Activated T-helper 2 cell treated with anti-CD3 and anti-CD28 coated beads, Interferon-gamma antibody, Interleukin-2, Interleukin-4, amounts not matched to agents 10 μg/mL and 5 μg/mL and 100 μg/mL, durations not matched to agents 14 hours and 24 hours and 36 hours (primary cell): ENCODE measurements at regions not wholly inside any gene's neighbourhood (a gene's known extent, or its start where the extent isn't known, plus 50 kb on each side); places are given as distances from the start of the nearest gene placed in this dataset.

Experiments
- DNase-seq: peaks from one replicate; pipeline ENCODE4 v3.0.0; 2021; ENCODE audit warnings: low spot score
- H3K27ac Mint-ChIP-seq: one replicate; pipeline ENCODE4 v1.8.0; 2021; ENCODE audit warnings: mixed read lengths
- H3K27me3 Mint-ChIP-seq: one replicate; pipeline ENCODE4 v1.8.0; 2021; ENCODE audit warnings: low read depth, mixed read lengths
- H3K36me3 Mint-ChIP-seq: one replicate; pipeline ENCODE4 v1.8.0; 2021; ENCODE audit warnings: low read depth, mixed read lengths
- H3K4me1 Mint-ChIP-seq: one replicate; pipeline ENCODE4 v1.8.0; 2021; ENCODE audit warnings: low read depth, mixed read lengths
- H3K4me3 Mint-ChIP-seq: one replicate; pipeline ENCODE4 v1.8.0; 2021; ENCODE audit warnings: low read depth, mild to moderate bottlenecking, moderate library complexity, mixed read lengths
- H3K9me3 Mint-ChIP-seq: one replicate; pipeline ENCODE4 v1.8.0; 2021; ENCODE audit warnings: mixed read lengths
- intact Hi-C: fragments of 100-400 bp; cut with micrococcal nuclease; formaldehyde crosslinking; loops from one replicate; pipeline ENCODE4 v1.15.1; 2023

DNA sequence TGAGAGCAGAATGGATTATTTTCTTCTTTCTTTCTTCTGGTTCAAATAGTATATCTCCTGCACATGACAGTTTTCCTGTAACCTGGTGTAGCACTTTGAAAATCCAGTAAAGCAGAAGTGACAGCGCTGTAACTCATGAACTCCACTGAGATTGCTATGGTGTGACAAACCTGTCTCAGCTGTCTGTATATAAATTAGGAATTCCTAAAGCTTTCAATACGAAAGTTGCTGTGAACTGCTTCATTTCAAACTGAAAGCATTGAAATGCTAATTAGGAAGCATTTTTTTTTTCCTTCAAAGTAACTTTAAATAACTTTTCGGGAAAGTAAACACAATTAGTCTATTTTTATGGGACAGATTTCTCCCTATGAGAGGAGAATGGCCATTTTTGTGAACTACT, 646.9 kb upstream of the ZP4 start:
- no peaks in the 10 kb centered on the region for H3K27me3 Mint-ChIP-seq
- DNase-seq: no peak
- H3K27ac Mint-ChIP-seq: no peak overlapping the region
- H3K36me3 Mint-ChIP-seq: no peaks in the 10 kb centered on the region
- intact Hi-C loops: no loop called here
- H3K9me3 Mint-ChIP-seq: peaks cover 26% of the 10 kb centered on the region
- no peak overlapping the region for H3K4me3 Mint-ChIP-seq
- H3K4me1 Mint-ChIP-seq: no peaks in the 10 kb centered on the region

DNA sequence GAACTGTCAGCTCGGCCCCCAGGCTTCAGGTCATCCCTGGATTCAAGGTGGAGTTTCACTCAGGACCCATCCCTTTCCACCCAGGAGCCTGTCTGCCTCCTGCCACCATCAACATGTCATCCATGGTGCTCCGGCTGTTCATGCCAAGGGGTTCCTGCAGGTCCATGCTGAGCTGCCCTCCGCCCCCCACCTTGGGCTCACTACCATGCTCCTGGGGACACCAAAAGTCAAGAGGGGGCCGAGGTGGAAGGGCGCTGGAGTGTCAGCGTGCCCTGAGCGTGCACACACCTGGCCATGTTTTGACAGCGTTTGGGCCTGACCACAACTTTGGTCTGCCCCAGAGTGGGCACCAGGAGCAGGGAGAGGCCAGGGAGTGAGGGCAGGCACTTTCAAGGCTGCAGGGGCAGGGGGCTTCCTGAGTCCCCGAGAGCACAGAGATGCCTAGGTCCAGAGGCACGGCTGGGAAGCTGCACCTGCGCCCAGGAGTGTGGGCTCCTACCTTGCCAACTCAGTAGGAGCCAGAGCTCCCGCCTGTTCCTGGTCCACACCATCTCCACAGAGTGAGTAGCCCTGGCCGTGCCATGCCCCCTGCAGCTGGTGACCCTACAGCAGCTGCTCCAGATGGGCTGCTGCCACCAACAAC, 639.6 kb upstream of the ZP4 start:
- Mint-ChIP-seq H3K36me3 (no peaks in the 10 kb centered on the region), H3K4me3 (no peak overlapping the region), H3K27ac (no peak overlapping the region), H3K9me3 (peaks cover 32% of the 10 kb centered on the region), H3K4me1 (no peaks in the 10 kb centered on the region), H3K27me3 (no peaks in the 10 kb centered on the region)
- intact Hi-C loops: no loop called here
- no peak for DNase-seq

DNA sequence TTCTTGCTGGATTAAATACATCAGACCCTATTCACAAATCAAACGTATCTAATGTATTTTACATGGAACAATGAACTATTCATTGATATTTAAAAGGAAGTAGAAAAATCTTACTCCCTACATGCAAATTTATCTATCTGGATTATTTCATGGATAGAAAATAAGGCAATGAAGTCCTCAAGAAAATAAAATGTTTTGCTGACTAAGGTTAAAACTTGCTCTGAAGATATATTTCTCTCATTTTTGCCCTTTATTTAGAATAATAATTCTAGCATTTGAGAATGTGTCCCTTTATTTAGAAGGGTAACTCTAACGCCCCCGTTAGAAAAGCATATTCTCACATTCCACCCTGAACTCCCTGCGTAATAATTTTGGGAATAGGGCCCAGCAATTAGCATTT, 627.0 kb upstream of the ZP4 start:
- Mint-ChIP-seq H3K27me3 (no peaks in the 10 kb centered on the region), H3K36me3 (no peaks in the 10 kb centered on the region), H3K27ac (no peak overlapping the region), H3K4me3 (no peak overlapping the region), H3K4me1 (no peaks in the 10 kb centered on the region), H3K9me3 (peaks cover 29% of the 10 kb centered on the region)
- intact Hi-C loops: no loop called here
- no peak for DNase-seq

DNA sequence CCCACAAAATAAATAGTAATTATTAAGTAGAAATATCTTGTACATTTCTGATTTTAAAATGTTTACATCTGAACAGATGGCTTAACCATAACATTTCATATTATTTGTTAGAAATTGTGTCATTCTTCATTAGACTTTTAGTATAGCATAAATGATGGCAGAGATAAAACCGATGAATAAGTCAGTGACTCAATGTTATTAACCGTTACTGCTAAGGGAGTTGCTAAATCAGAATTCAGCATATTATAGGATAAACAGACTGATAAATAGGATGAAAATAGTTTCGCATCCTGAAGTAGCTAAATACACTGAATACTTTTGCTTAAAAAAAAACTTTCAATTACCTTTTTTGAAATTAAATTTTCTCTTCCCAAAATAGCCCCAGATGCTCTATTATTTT, 610.6 kb upstream of the ZP4 start:
- no peak for DNase-seq
- Mint-ChIP-seq H3K4me1 (no peaks in the 10 kb centered on the region), H3K27me3 (no peaks in the 10 kb centered on the region), H3K9me3 (peaks cover 35% of the 10 kb centered on the region), H3K27ac (no peak overlapping the region), H3K4me3 (no peak overlapping the region), H3K36me3 (no peaks in the 10 kb centered on the region)
- intact Hi-C loops: no loop called here

DNA sequence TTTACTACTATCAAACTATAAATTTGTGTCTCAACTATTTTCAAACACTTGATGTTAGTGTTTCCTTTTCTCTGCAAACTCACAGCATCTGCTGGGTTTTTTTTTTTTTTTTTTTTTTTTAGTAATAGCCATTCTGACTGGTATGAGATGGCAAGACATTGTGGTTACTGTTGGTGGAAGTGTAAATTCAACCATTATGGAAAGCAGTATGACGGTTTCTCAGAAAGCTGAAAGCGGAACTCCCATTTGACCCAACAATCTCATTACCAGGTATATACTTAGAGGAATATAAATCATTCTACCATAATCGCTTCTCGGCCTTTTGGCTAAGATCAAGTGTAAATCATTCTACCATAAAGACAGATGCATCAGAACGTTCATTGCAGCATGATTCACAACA, 608.3 kb upstream of the ZP4 start:
- no peak overlapping the region for H3K4me3 Mint-ChIP-seq
- H3K27me3 Mint-ChIP-seq: no peaks in the 10 kb centered on the region
- no peak for DNase-seq
- H3K27ac Mint-ChIP-seq: no peak overlapping the region
- no peaks in the 10 kb centered on the region for H3K36me3 Mint-ChIP-seq
- H3K4me1 Mint-ChIP-seq: no peaks in the 10 kb centered on the region
- H3K9me3 Mint-ChIP-seq: peaks cover 30% of the 10 kb centered on the region
- intact Hi-C loops: no loop called here

DNA sequence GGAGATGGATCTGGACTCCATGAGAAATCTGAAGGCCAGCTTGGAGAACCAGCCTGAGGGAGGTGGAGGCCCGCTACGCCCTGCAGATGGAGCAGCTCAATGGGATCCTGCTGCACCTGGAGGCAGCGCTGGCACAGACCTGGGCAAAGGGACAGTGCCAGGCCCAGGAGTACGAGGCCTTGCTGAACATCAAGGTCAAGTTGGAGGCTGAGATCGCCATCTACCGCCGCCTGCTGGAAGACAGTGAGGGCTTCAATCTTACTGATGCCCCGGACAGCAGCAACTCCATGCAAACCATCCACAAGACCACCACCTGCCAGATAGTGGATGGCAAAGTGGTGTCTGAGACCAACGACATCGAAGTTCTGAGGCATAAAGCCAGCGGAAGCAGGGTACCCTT, 601.5 kb upstream of the ZP4 start:
- no peaks in the 10 kb centered on the region for H3K27me3 Mint-ChIP-seq
- H3K4me3 Mint-ChIP-seq: no peak overlapping the region
- H3K36me3 Mint-ChIP-seq: no peaks in the 10 kb centered on the region
- H3K27ac Mint-ChIP-seq: no peak overlapping the region
- no peaks in the 10 kb centered on the region for H3K4me1 Mint-ChIP-seq
- intact Hi-C loops: no loop called here
- H3K9me3 Mint-ChIP-seq: peaks cover 8% of the 10 kb centered on the region
- DNase-seq: no peak

DNA sequence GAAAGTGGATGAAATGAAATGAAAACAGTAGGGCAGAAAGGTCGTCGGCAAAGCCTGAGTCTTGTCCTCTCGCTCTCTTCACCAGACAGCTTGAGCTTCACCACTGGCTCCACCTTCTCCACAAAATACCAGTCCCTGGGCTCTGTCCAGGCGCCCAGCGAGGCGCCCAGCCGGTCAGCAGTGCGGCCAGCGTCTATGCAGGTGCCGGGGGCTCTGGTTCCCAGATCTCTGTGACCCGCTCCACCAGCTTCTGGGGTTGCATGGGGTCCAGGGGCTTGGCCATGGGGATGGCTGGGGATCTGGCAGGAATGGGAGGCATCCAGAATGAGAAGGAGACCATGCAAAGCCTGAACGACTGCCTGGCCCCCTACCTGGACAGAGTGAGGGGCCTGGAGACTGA, 600.5 kb upstream of the ZP4 start:
- H3K27me3 Mint-ChIP-seq: no peaks in the 10 kb centered on the region
- H3K9me3 Mint-ChIP-seq: peaks cover 4% of the 10 kb centered on the region
- H3K36me3 Mint-ChIP-seq: no peaks in the 10 kb centered on the region
- no peak for DNase-seq
- H3K4me1 Mint-ChIP-seq: no peaks in the 10 kb centered on the region
- H3K27ac Mint-ChIP-seq: no peak overlapping the region
- no peak overlapping the region for H3K4me3 Mint-ChIP-seq
- intact Hi-C loops: no loop called here

DNA sequence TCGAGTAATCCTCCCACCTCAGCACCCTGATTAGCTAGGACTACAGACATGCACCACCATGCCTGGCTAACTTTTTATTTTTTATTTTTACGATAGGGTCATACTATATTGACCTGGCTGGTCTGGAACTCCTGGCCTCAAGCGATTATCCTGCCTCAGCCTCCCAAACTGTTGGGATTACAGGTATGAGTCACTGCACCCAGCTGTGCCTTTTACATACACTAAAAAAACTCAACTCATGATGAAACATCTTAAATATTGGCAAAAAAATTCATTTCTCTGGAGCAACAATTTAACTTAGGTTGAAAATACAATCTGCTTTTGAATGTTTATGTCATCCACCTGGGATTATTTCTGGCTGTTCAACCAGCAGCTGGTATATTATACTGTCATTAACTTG, 598.3 kb upstream of the ZP4 start:
- Mint-ChIP-seq H3K36me3 (no peaks in the 10 kb centered on the region), H3K4me3 (no peak overlapping the region), H3K9me3 (peaks cover 4% of the 10 kb centered on the region), H3K27me3 (no peaks in the 10 kb centered on the region), H3K27ac (no peak overlapping the region), H3K4me1 (no peaks in the 10 kb centered on the region)
- DNase-seq: no peak
- intact Hi-C loops: no loop called here

DNA sequence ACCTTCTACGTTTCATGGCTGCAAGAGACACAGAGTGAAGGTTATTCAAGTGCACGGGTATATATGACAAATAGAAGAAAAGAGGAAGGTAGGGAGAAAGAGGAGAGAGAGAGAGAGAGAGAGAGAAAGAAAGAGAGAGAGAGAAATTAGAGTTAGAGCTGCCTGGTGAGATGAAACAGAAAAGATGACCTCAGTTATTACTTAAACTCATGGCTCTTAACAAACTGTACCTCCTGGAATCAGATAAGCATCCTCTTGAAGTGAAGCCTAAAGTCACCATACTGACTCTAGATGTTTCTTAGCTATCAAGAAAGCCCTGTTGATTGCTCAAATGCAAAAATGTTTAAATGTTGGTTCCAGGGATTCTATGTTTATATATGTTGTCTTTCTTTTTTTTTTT, 597.7 kb upstream of the ZP4 start:
- intact Hi-C loops: no loop called here
- H3K36me3 Mint-ChIP-seq: no peaks in the 10 kb centered on the region
- no peaks in the 10 kb centered on the region for H3K27me3 Mint-ChIP-seq
- no peak overlapping the region for H3K27ac Mint-ChIP-seq
- DNase-seq: no peak
- H3K9me3 Mint-ChIP-seq: peaks cover under 1% of the 10 kb centered on the region
- H3K4me1 Mint-ChIP-seq: no peaks in the 10 kb centered on the region
- no peak overlapping the region for H3K4me3 Mint-ChIP-seq

DNA sequence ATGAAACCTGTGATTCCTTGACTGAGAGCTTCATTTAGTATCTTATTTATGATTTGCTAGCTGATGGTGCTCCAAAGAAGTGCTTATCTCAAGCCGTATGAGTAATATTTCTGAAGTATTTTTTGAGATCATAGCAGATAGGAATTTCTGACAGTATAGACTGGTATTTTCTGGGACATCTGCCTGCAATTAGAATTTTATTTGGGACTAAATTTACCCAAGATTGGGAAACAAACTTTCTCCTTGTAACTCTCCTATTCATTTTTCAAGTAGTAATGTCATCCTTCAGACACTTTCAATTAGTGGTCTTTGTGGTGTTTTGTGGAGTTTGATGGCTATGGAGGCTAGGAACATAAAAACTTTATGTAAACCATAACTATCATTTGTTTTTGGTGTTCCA, 597.2 kb upstream of the ZP4 start:
- no peaks in the 10 kb centered on the region for H3K4me1 Mint-ChIP-seq
- no peaks in the 10 kb centered on the region for H3K36me3 Mint-ChIP-seq
- no peak overlapping the region for H3K27ac Mint-ChIP-seq
- intact Hi-C loops: no loop called here
- DNase-seq: no peak
- H3K27me3 Mint-ChIP-seq: no peaks in the 10 kb centered on the region
- H3K9me3 Mint-ChIP-seq: no peaks in the 10 kb centered on the region
- H3K4me3 Mint-ChIP-seq: no peak overlapping the region

DNA sequence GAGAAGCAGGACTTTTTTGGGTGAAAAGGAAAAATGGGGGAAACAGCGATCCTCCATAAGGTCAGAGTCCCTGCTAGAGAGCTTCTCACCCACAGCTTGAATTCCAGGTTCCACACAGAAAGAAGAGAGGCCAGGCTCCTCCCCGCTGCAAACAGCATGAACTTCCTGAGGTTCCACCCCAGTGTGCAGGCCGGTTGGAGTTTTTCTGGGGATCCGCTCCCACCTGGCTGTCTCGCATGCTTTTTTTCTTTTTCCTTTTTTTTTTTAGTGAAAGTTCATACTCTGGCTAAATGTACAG, 595.1 kb upstream of the ZP4 start:
- no peaks in the 10 kb centered on the region for H3K27me3 Mint-ChIP-seq

DNA sequence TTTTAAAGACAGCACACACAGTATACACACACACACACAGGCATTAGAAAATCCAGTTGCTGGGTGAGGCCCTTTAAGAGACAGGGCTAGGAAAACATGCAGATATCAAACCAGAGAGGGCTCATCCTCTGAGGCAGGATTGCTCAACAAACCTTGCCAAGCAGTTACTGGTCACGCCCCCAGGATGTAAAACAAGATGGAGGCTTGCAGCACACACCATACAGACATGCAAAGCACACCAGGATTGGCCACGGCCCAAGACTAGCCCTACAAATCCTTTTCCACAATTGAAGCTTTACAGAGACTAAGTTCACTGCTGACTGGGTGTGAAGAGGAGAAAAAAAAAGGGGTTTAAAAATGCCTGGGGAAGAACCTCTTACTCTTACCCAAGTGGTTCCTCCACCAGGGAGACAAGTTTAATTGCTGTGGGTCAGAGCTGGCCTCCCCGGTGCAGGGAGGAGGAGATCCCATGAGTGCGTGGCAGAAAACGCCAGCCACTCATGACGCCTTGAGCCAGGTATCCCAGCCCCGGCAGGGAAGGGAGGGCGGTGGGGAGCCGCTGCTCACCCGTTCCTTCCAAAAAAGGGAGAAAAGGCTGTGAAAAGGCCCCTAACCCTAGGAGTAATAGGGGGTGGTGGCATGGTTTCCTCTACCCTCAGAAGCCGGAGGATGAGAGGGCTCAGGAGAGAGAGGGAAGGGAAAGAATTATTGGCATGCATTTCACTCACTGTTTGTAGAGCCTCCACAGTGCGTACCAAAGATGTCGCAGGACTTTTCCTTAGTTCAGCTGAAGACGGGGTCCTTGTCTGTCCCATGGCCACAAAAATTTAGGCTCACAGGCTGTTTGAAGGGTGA, 594.6 kb upstream of the ZP4 start:
- no peaks in the 10 kb centered on the region for H3K4me1 Mint-ChIP-seq
- H3K9me3 Mint-ChIP-seq: no peaks in the 10 kb centered on the region
- H3K27ac Mint-ChIP-seq: no peak overlapping the region
- no peak for DNase-seq
- no peak overlapping the region for H3K4me3 Mint-ChIP-seq
- no peaks in the 10 kb centered on the region for H3K36me3 Mint-ChIP-seq
- H3K27me3 Mint-ChIP-seq: no peaks in the 10 kb centered on the region
- intact Hi-C loops: no loop called here

More for the DNA sequence above, 595.1 kb upstream of the ZP4 start:
- intact Hi-C loops: no loop called here
- H3K4me1 Mint-ChIP-seq: no peaks in the 10 kb centered on the region
- no peak for DNase-seq
- no peaks in the 10 kb centered on the region for H3K36me3 Mint-ChIP-seq
- H3K27ac Mint-ChIP-seq: no peak overlapping the region
- no peaks in the 10 kb centered on the region for H3K9me3 Mint-ChIP-seq
- no peak overlapping the region for H3K4me3 Mint-ChIP-seq

DNA sequence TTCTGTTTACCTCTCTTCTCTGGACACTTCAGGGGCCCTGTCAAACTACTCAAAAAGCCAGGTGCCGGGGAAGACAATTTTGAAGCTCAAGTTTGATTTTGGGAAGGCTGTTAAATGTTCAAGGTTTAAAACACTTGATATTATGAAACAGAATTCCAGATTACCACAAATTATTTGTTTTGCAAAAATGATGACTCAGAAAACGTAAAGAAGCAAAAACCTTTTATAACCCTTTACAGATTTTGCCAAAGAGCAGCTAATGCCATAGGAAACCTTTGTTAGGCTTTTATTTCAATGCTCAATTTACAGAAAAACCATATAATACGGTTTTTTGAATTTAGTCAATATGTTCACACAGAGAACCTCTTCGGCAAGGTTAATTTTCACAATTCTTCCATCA, 593.4 kb upstream of the ZP4 start:
- no peaks in the 10 kb centered on the region for H3K4me1 Mint-ChIP-seq
- H3K27ac Mint-ChIP-seq: no peak overlapping the region
- no peaks in the 10 kb centered on the region for H3K36me3 Mint-ChIP-seq
- no peak overlapping the region for H3K4me3 Mint-ChIP-seq
- intact Hi-C loops: no loop called here
- no peak for DNase-seq
- H3K9me3 Mint-ChIP-seq: peaks cover 6% of the 10 kb centered on the region
- no peaks in the 10 kb centered on the region for H3K27me3 Mint-ChIP-seq
